ENCODE measurements at regions not wholly inside any gene's neighbourhood (a gene's known extent, or its start where the extent isn't known, plus 50 kb on each side); places are given as distances from the start of the nearest gene placed in this dataset.

GRCh38 chr5:166517976-166518375 is 1773.5 kb upstream of the WWC1 start:
- no peaks in the 10 kb centered on the region for H4K20me1 ChIP-seq (ENCODE audit: control insufficient read depth, insufficient read depth)
- no peak overlapping the region for H3K27ac ChIP-seq (ENCODE audit: control insufficient read depth, insufficient read depth)
- ATAC-seq: no peak
- no peaks in the 10 kb centered on the region for H3K36me3 ChIP-seq (ENCODE audit: control insufficient read depth in 2 of 2, insufficient read depth in 2 of 2, low read length in 1 of 2)
- H3K4me3 ChIP-seq: no peak overlapping the region
- no peaks in the 10 kb centered on the region for H3K79me2 ChIP-seq (ENCODE audit: control insufficient read depth, insufficient read depth, low read length)
- in situ Hi-C loops (cut with MboI): no loop called here
- 6% methylated on average over 5 of the region's 5 CpGs for WGBS (ENCODE audit: insufficient coverage, insufficient replicate concordance, low lambda C conversion rate, missing lambda C conversion rate)
- H2AFZ ChIP-seq (ENCODE audit: control insufficient read depth, low read depth, low read length): no peak overlapping the region
- POLR2A ChIA-PET: no interaction called here
- RAD21 ChIA-PET (ENCODE audit: unreplicated experiment): no interaction called here
- CTCF ChIA-PET: no interaction called here
- H3K27me3 ChIP-seq (replicated peaks in 1 of 2; ENCODE audit: control insufficient read depth in 2 of 2, insufficient read depth in 2 of 2, low read length in 1 of 2): no peaks in the 10 kb centered on the region
- SMC1A ChIA-PET (ENCODE audit: uncharacterized antibody, unreplicated experiment): no interaction called here
- H3K4me2 ChIP-seq (ENCODE audit: control insufficient read depth, insufficient read depth): no peak overlapping the region
- no peaks in the 10 kb centered on the region for H3K4me1 ChIP-seq (ENCODE audit: control insufficient read depth, insufficient read depth, low read length)
- intact Hi-C loops (cut with micrococcal nuclease; ENCODE audit: unreplicated experiment): loop anchor here (10.0 kb wide), 1 partner anchor 237 kb away; no protein-coding TSS in a partner anchor
- TF ChIP-seq KAT2A (conservative IDR thresholded peaks at IDR 0.05; ENCODE audit: control insufficient read depth, low read depth, low read length) (no peak), MTA2 (IDR thresholded peaks at IDR 0.05; ENCODE audit: low read depth) (no peak), IRF3 (IDR thresholded peaks at IDR 0.05) (no peak), POLR2A (IDR thresholded peaks at IDR 0.05; ENCODE audit: low read depth, low read length) (no peak), PAX5 (IDR thresholded peaks at IDR 0.05; ENCODE audit: borderline replicate concordance, low read depth, low read length) (no peak), MYC (IDR thresholded peaks at IDR 0.05; ENCODE audit: insufficient read depth, insufficient read length, insufficient replicate concordance, low read length, severe bottlenecking) (no peak), ZSCAN29 (IDR thresholded peaks at IDR 0.05) (no peak), RUNX3 (IDR thresholded peaks at IDR 0.05; ENCODE audit: low read length) (no peak), IRF4 (IDR thresholded peaks at IDR 0.05; ENCODE audit: low read depth, low read length) (no peak), TCF7 (IDR thresholded peaks at IDR 0.05; ENCODE audit: borderline replicate concordance) (no peak), NKRF (conservative IDR thresholded peaks at IDR 0.05) (no peak), STAT1 (conservative IDR thresholded peaks at IDR 0.05) (no peak), HCFC1 (IDR thresholded peaks at IDR 0.05; ENCODE audit: low read length) (no peak), POLR2AphosphoS5 (IDR thresholded peaks at IDR 0.05; ENCODE audit: low read length) (no peak), STAT3 (IDR thresholded peaks at IDR 0.05; ENCODE audit: low read depth, low read length) (no peak), TCF12 (IDR thresholded peaks at IDR 0.05; ENCODE audit: low read depth, low read length) (no peak), CHD2 (IDR thresholded peaks at IDR 0.05; ENCODE audit: borderline replicate concordance, low read depth, low read length) (no peak), NFXL1 (IDR thresholded peaks at IDR 0.05; ENCODE audit: borderline replicate concordance) (no peak), SUZ12 (IDR thresholded peaks at IDR 0.05; ENCODE audit: unreplicated experiment) (no peak)
- no peak for FAIRE-seq
- H3K9ac ChIP-seq (ENCODE audit: control insufficient read depth, insufficient read depth, low read length): no peak overlapping the region
- DNase-seq (ENCODE audit: low read depth, low spot score): no peak
- H3K9me3 ChIP-seq (replicated peaks; ENCODE audit: control insufficient read depth, insufficient read depth, low read length): no peaks in the 10 kb centered on the region
- BruUV-seq (replicated peaks): no TSS peak

Data from GM12878 (cell line).